ENCODE measurements at regions not wholly inside any gene's neighbourhood (a gene's known extent, or its start where the extent isn't known, plus 50 kb on each side); places are given as distances from the start of the nearest gene placed in this dataset.
"Not testable (repeated sequence)": the region's sequence is repeated elsewhere in the genome, so short reads cannot be mapped to it uniquely, and the experiment has no call there.

DNA sequence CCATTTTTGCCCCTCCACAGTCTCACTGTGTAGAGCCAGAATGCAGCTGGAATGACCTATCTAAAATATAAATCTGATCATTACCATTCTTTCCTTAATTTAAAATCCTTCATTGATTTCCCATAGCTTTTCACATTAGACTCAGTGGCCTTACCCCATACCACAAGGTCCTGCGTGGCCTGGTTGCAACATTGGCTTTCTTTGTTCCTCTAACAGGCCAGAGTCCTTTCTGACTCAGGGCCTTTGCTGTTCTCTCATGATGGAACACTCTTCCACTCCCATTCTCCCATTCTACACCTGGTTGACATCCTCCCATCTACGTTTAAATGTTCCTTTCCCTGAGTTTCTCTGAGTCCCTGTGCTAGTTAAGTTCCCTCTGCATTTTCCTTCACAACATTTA lies 74.4 kb upstream of the SEC22B start:
- POLR2A ChIA-PET (ENCODE audit: low non-redundant PET); DNase-seq (ENCODE audit: low spot score); H3K27ac ChIP-seq; CTCF ChIA-PET: not testable (repeated sequence)

- H3K27ac ChIP-seq; DNase-seq (ENCODE audit: low spot score); CTCF ChIA-PET; POLR2A ChIA-PET (ENCODE audit: low non-redundant PET): not testable (repeated sequence)
These were observed 72.6 kb upstream of the SEC22B start for GRCh38 chr1:120248726-120249427.

- DNase-seq (ENCODE audit: low spot score); H3K27ac ChIP-seq; CTCF ChIA-PET; POLR2A ChIA-PET (ENCODE audit: low non-redundant PET): not testable (repeated sequence)
These were observed 71.9 kb upstream of the SEC22B start for GRCh38 chr1:120248203-120248602.

DNA sequence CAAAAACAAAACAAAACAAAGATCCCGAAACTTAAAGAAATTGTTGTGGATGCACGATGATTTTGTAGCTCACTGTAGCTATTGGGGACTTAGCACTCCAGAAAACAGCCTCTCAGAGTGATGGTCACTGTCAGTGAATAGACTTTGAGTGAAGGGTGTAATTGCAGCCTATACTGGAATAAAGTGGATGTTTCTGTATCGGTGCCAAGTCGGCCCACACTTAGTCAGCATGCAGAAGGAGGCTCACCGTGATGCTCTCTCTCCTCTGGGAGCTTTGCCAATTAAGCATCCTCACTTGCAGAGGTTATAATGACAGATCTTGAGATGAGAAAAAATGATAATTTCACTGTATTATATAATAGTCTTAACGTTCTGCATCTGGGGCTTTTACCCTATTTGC lies 67.5 kb upstream of the SEC22B start:
- H3K27ac ChIP-seq; DNase-seq (ENCODE audit: low spot score); CTCF ChIA-PET; POLR2A ChIA-PET (ENCODE audit: low non-redundant PET): not testable (repeated sequence)

GRCh38 chr1:120242582-120242981 lies 66.3 kb upstream of the SEC22B start:
- POLR2A ChIA-PET (ENCODE audit: low non-redundant PET); CTCF ChIA-PET; DNase-seq (ENCODE audit: low spot score); H3K27ac ChIP-seq: not testable (repeated sequence)

- H3K27ac ChIP-seq; CTCF ChIA-PET; POLR2A ChIA-PET (ENCODE audit: low non-redundant PET); DNase-seq (ENCODE audit: low spot score): not testable (repeated sequence)
These were observed 65.5 kb upstream of the SEC22B start for GRCh38 chr1:120241868-120242267.

GRCh38 chr1:120240181-120240580 lies 63.9 kb upstream of the SEC22B start:
- CTCF ChIA-PET; POLR2A ChIA-PET (ENCODE audit: low non-redundant PET); DNase-seq (ENCODE audit: low spot score); H3K27ac ChIP-seq: not testable (repeated sequence)

DNA sequence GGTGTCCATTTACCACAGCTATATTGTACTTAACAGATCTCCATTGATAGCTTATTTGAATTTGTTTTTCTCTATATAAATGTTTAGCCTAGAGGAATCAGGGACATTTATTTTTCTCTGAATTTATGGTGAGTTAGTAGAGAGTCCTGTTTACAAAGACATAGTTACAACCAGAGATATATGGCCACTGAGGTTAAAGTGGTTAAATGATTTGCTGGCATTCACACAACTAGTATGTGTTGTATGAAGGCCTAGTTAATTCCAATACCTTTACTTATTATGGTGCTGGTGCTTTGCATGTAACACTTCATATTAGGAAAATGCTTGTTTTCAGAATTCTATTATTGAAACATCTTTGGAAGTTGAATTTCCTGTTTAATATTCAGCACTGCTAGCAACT lies 63.0 kb upstream of the SEC22B start:
- CTCF ChIA-PET; POLR2A ChIA-PET (ENCODE audit: low non-redundant PET); DNase-seq (ENCODE audit: low spot score); H3K27ac ChIP-seq: not testable (repeated sequence)

DNA sequence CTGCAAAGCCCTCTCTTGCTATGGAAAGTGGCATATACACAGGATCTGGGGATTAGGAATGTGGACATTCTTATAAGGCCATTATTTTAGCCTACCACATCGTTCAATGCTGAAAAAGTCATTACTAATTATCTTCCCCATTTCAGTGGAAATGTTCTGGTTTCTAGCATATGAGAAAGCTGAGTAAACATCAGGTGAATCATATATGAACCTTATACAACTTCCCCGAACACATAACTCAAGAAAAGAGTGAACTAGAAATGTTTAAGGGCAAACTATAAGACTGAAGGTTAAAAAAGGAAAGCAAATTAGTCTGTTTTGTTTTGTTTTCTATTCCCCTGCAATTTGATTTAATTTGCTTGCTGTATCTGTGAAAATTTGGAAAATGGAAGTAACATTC lies 62.5 kb upstream of the SEC22B start:
- H3K27ac ChIP-seq; CTCF ChIA-PET; POLR2A ChIA-PET (ENCODE audit: low non-redundant PET); DNase-seq (ENCODE audit: low spot score): not testable (repeated sequence)

GRCh38 chr1:120233661-120234018 lies 57.3 kb upstream of the SEC22B start:
- CTCF ChIA-PET; DNase-seq (ENCODE audit: low spot score); POLR2A ChIA-PET (ENCODE audit: low non-redundant PET); H3K27ac ChIP-seq: not testable (repeated sequence)

DNA sequence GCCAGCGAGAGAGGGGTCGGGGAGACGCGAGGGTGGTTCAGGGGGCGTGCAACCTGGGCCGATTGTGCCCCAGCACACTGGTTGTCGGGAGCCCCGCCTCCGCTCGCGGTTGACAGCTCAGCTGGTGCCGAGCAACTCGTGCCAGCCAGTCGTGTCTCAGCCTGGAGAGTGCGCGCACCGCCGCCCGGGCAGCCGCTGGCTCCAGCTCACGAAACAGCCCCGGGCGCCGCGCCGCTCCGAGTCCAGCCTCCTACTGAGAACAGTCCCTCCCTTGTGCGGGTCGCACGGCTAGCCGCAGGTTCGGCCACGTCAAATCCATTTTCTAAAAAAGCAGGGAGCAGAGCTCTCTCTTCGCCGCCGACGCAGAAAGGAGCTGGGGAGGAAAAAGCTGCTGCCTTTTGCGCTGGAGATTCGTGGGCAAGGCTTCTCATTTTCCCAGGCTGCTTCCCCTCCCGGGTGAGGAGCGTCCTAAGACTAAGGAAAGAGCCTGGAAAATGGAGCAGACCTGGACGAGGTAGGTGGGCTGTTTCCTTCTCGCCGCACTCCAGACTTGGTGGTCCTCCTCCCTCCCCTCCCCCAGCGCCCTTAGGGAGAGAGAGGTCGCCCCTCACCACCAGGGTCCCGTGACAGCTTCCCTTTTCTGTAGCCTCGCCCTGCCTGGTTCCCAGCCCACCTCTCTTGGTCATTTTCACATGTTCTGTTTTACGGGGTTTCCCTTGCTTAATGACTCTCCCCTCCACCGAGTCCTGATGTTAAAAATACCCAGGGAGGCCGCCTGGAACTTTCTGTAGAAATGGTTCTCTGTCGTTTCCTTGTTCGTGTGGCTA lies 56.7 kb upstream of the SEC22B start:
- H3K27ac ChIP-seq; DNase-seq (ENCODE audit: low spot score); CTCF ChIA-PET; POLR2A ChIA-PET (ENCODE audit: low non-redundant PET): not testable (repeated sequence)

GRCh38 chr1:120229835-120230234 lies 53.5 kb upstream of the SEC22B start:
- H3K27ac ChIP-seq; POLR2A ChIA-PET (ENCODE audit: low non-redundant PET); DNase-seq (ENCODE audit: low spot score); CTCF ChIA-PET: not testable (repeated sequence)
